HG03442 (cell line): ENCODE measurements at regions not wholly inside any gene's neighbourhood (a gene's known extent, or its start where the extent isn't known, plus 50 kb on each side); places are given as distances from the start of the nearest gene placed in this dataset.
"Not testable (repeated sequence)": the region's sequence is repeated elsewhere in the genome, so short reads cannot be mapped to it uniquely, and the experiment has no call there.

ENCODE experiments used
- ATAC-seq: cut with Tn5 transposase; IDR thresholded peaks from one replicate; pipeline ENCODE4 v1.9.1; 2021; ENCODE audit warnings: mild to moderate bottlenecking, moderate library complexity; ENCODE audit not compliant: unreplicated experiment

DNA sequence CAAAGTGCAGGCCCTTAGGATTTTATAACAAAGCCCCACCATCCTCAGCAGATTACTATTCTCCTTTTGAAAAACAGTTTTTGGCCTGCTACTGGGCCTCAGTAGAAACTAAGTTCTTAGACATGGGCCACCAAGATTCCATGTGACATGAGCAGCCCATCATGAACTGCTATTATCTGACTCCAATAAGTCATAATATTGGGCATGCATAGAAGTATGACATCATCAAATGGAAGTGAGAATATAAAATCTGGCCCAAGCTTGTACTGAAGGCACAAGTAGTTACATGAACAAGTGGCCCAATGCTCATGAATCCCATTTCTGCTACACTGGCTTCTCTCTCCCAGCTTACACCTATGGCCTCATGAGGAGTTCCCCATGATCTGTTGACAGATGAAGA, 404.8 kb downstream of the EPHA5 start:
- no peak for ATAC-seq

DNA sequence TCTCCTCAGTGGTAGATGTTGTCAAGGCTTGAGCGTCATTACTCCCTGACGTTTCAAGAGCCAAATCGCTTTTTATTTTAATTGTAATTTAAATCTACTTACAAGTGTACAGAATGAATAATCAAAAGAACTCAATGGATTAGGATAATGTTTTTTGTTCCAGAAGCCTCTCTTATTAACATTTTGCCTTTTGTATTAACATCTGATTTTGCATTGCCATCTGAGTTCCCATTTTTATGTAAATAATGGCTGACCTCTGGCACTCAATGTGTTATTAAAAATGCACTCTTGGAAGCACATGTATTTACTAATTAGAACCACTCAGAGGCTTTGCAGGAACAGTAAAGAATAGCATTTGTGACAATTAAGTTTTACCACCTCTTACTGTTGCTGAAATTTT, 411.0 kb downstream of the EPHA5 start:
- no peak for ATAC-seq

- no peak for ATAC-seq
Measured at GRCh38 chr4:65250916-65251315, 419.4 kb downstream of the EPHA5 start.

DNA sequence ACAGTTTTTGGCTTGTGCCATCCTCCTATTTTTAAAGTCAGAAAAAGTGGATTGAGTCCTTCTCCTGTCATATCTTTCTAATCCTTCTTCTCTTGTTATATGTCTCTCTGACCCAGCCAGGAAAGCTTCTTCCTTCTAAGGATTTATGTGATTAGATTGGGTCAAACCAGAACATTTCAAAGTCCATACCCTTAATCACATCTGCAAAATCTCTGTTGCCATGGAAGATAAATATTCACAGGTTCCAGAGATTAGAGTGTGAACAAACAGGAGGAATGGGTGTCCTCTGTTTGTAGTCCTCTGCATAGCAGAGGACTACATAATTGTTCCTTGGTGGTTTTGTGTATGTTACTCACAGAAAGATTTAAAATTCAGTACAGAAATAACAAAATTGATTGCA, 421.2 kb downstream of the EPHA5 start:
- no peak for ATAC-seq

DNA sequence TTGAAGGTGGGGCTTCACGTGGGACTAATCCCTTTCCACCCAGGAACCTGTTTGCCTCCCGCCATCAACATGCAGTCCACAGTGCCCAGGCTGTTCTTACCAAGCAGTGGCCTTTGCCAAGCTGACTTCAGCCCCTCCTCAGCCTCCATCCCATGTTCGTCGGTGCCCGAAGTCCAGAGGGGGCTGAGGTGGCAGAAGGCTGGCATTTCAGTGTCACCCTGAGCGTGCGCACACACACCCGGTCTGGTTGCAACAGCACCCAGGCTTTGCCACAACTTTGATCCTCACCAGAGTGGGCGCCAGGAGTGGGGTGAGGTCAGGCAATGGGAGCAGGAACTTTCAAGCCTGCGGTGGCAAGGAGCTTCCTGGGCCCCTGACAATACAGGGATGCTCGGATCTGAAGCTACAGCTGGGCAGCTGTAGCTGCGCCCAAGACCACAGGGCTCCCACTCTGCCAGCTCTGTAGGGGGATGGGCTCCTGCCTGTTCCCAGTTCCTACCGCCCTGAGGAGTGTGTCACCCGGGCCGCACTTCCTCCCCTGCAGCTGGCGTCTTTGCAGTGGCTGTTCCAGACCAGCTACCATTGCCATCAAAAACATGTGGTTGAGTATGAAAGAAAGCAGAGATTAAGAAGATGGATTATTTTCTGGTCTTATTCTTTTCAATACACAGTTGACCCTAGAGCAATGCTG, 428.0 kb downstream of the EPHA5 start:
- ATAC-seq, result no peak

DNA sequence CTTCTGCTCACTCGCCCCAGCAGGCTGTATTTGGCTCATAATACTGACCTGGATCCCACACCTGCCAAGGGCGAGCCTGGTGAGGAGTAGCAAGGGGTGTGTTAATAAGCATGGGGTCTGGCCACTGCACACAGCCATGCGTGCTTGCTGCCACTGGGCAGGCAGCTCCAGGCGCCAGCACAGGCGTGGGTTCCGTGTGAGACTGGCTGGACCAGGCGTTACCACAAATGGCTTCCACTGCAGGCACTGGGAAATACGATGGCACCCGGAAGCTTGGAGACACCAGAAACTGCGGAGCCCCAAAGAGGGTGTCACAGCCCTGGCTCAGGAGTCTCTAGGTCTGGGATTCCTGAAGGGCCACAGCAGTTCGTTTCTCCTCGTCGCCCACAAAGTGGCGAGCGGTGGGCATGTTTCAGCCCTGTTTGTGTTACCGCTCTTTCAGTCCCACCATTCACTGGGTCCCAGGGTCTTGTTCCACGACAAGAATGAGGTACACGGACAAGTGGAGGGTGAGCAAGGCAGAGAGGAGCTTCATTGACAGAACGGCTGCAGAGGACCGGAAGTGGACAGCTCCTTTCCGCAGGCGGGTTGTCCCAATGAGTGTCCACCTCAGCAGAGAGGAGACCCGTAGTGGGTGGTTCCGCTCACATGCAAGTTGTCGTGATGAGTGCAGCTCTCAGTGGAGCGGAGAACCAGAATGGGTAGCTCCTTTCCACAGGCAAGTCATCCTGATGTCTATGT, 428.9 kb downstream of the EPHA5 start:
- ATAC-seq, result no peak

GRCh38 chr4:65234061-65234460, 436.2 kb downstream of the EPHA5 start:
- ATAC-seq, result no peak

GRCh38 chr4:65227628-65228027, 442.7 kb downstream of the EPHA5 start:
- no peak for ATAC-seq

DNA sequence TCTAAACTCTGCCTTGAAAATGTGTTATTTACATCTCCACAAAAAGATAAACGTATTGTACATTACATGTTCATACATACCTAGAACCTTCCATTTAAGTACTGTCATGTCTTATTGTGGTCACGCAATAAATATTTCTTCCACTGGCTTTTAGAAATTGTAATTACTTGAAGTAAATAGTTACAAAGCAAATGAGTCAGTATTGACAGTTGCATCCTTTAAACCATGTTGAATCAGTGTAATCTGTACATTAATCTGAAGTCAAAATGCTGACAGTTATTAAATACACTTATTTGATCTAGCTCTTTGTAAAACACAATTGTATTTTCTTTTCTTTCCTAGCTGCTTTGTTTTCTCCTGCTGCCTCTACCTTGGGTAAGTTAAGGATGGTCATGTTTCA, 446.7 kb downstream of the EPHA5 start:
- no peak for ATAC-seq

DNA sequence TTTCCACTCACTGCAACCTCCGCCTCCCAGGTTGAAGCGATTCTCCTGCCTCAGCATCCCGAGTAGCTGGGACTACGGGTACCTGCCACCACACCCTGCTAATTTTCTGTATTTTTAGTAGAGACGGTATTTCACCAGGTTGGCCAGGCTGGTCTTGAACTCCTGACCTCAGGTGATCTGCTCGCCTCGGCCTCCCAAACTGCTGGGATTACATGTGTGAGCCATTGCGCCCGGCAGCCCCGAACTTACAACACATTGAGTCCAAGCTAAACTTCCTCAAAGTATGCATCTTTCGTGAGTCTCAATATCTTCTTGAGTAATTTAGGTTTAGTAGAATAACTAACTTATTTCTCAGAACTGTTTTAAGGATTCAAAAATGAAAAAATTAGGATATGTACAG, 447.2 kb downstream of the EPHA5 start:
- ATAC-seq, result not testable (repeated sequence)

- no peak for ATAC-seq
Measured at GRCh38 chr4:65217179-65217578, 453.1 kb downstream of the EPHA5 start.

GRCh38 chr4:65202853-65203236, 467.4 kb downstream of the EPHA5 start:
- ATAC-seq, result no peak

GRCh38 chr4:65202165-65202852, 468.0 kb downstream of the EPHA5 start:
- no peak for ATAC-seq

GRCh38 chr4:65195666-65196065, 474.6 kb downstream of the EPHA5 start:
- no peak for ATAC-seq

DNA sequence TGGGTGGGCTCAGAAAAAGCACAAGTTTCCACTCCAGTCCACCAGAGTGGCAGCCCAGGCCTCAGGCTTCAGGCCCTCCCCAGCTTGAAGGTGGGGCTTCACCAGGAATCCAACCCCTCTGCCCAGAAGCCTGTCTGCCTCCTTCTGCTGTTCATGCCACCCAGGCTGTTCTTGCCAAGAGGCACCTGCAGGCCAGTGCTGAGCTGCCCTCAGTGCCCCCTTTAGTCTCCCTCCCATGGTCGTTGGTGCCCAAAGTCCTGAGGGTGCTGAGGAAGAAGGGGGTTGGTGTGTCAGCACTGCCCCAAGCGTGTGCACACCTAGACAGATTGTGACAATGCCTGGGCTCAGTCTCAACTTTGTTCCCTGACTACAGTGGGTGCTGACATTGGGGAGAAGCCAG, 475.3 kb downstream of the EPHA5 start:
- no peak for ATAC-seq

GRCh38 chr4:65193985-65194384, 476.3 kb downstream of the EPHA5 start:
- ATAC-seq, result no peak

DNA sequence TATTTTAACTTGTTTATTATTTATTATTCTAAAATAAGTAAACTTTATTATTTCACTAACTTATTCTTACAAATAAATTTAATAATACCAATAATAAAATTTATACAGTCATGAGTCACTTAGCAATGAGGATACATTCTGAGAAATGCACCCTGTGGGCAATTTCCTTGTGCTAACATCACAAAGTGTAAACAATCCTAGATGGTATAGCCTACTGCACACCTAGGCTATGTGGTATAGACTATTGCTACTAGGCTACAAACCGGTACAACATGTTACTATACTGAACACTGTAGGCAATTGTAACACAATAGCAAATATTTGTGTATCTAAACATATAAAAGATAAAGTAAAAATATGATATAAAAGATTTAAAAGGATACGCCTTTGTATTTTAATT, 479.5 kb downstream of the EPHA5 start:
- ATAC-seq, result no peak

GRCh38 chr4:65175585-65175984, 494.7 kb downstream of the EPHA5 start:
- ATAC-seq, result no peak

- ATAC-seq, result no peak
Measured at GRCh38 chr4:65170768-65171514, 499.3 kb downstream of the EPHA5 start.

DNA sequence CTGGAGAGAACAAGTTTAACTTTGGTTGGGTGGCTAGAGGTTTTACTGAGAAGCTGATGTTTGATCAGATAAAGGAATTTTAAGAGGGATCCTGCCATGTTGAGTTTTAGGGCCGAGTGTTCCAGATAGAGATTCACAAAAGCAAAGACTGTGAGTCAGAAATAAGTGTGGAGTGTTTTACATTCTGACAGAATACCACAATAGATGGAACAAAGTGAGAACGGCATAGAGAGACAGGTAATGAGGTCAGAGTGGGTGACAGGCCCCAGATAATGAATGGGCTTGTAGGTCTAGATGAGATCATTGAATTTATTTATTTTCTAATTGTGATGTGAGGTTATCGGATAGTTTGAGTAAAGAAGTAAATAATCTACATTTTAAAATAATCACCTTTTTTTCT, 502.6 kb downstream of the EPHA5 start:
- ATAC-seq, result no peak

DNA sequence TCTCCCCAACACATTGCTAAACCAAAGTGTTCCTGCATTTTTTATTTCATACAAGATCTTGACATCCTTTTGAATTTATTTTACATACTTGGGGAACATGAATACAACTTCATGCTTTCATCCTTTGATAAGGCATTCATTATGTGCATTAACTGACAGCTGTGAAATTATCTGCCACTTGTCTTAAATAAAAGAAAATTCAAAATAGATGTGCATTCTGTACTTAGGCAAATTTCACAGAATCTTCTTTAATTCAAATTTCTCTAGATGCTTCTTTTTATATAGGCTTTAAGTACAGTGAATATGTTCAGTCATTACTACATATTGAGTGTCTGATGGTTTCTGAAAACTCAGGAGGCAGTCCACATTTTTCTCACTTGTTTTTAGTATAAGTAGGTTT, 518.1 kb downstream of the EPHA5 start:
- ATAC-seq, result no peak
